ENCODE measurements at regions not wholly inside any gene's neighbourhood (a gene's known extent, or its start where the extent isn't known, plus 50 kb on each side); places are given as distances from the start of the nearest gene placed in this dataset.

DNA sequence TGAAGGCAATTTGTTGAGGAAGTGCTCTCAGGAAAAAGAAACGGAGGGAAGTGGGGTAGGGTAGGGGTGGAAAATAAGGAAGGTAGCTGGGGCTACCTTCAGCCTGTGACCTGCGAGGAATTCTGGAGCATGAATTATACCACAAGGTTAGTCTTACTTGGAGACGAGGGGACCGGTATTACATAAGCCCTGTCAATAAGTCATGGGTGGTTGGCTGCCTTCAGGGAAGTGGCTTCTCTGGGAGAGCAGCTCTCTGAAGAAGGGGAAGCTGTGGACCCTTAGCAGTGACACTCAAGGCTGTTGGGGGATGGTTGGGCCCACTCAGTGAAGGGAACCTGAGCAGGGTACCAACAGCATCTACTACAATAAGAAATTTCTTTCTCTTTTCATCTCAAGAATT, 111.3 kb downstream of the TNFSF18 start:
- TF ChIP-seq CEBPB (IDR thresholded peaks at IDR 0.05; ENCODE audit: low read depth, low read length) (no peak), SMC3 (IDR thresholded peaks at IDR 0.05; ENCODE audit: low read depth, low read length) (no peak), CTCF (conservative IDR thresholded peaks at IDR 0.05; ENCODE audit: low read depth, low read length) (no peak), RCOR1 (IDR thresholded peaks at IDR 0.05; ENCODE audit: insufficient replicate concordance, low read length) (no peak), BHLHE40 (IDR thresholded peaks at IDR 0.05; ENCODE audit: low read depth, low read length) (no peak), POLR2A (IDR thresholded peaks at IDR 0.05; ENCODE audit: low read depth, low read length) (no peak), FOS (IDR thresholded peaks at IDR 0.05; ENCODE audit: low read depth, low read length) (no peak), CHD1 (IDR thresholded peaks at IDR 0.05; ENCODE audit: low read depth, low read length) (no peak), RAD21 (IDR thresholded peaks at IDR 0.05; ENCODE audit: low read length) (no peak), MXI1 (IDR thresholded peaks at IDR 0.05; ENCODE audit: borderline replicate concordance, low read depth, low read length) (no peak), MAFK (IDR thresholded peaks at IDR 0.05; ENCODE audit: low read depth, low read length) (no peak), RFX5 (IDR thresholded peaks at IDR 0.05; ENCODE audit: low read depth, low read length) (no peak), NFE2L2 (IDR thresholded peaks at IDR 0.05; ENCODE audit: low read depth, low read length) (no peak), USF2 (IDR thresholded peaks at IDR 0.05; ENCODE audit: low read depth, low read length) (no peak), MAZ (IDR thresholded peaks at IDR 0.05; ENCODE audit: borderline replicate concordance, low read depth, low read length) (no peak)
- TF ChIP-seq, protein P1, sequence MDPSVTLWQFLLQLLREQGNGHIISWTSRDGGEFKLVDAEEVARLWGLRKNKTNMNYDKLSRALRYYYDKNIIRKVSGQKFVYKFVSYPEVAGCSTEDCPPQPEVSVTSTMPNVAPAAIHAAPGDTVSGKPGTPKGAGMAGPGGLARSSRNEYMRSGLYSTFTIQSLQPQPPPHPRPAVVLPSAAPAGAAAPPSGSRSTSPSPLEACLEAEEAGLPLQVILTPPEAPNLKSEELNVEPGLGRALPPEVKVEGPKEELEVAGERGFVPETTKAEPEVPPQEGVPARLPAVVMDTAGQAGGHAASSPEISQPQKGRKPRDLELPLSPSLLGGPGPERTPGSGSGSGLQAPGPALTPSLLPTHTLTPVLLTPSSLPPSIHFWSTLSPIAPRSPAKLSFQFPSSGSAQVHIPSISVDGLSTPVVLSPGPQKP (IDR thresholded peaks at IDR 0.05; ENCODE audit: borderline replicate concordance, low read depth, low read length) = no peak
- H3K4me1 ChIP-seq (ENCODE audit: control insufficient read depth, insufficient read depth, low read length) = peaks cover 20% of the 10 kb centered on the region

More for the DNA sequence above, 111.3 kb downstream of the TNFSF18 start:
- peak overlapping the region; percentile 94 for H2BK5ac ChIP-seq (ENCODE audit: low read depth, low read length, poor library complexity, severe bottlenecking)
- H3K4me3 ChIP-seq (ENCODE audit: insufficient read depth, low read depth, low read length) = no peak overlapping the region
- peak overlapping the region; percentile 99 for H4K91ac ChIP-seq (ENCODE audit: insufficient read depth, low read depth, low read length)
- no peak for DNase-seq
- 100% methylated on average over 1 of the region's 4 CpGs; no CpG with 5 or more reads in 1 of the 2 experiments for WGBS, 2 experiments (ENCODE audit: extremely low coverage in 2 of 2, insufficient read length in 1 of 2)
- intact Hi-C loops (cut with micrococcal nuclease) = no loop called here
- peak overlapping the region; percentile 99 for H2BK120ac ChIP-seq (ENCODE audit: low read depth, low read length)
- H2AK9ac ChIP-seq (replicated peaks; ENCODE audit: low read depth, low read length, poor library complexity) = peak overlapping the region; percentile 79
- in situ Hi-C loops (cut with MboI; ENCODE audit: low sequenced_read_pairs) = no loop called here
- H4K5ac ChIP-seq (ENCODE audit: low read depth, low read length) = peak overlapping the region; percentile 98
- no peaks in the 10 kb centered on the region for H3K36me3 ChIP-seq (ENCODE audit: control insufficient read depth, insufficient read depth, low read length)
- H3K9me3 ChIP-seq (ENCODE audit: control insufficient read depth, insufficient read depth, low read length) = no peaks in the 10 kb centered on the region
- no TSS peak for BruUV-seq (replicated peaks)
- H3K4ac ChIP-seq (ENCODE audit: low read depth, low read length) = peak overlapping the region; percentile 97
- H3K23ac ChIP-seq (ENCODE audit: low read depth, low read length) = peak overlapping the region; percentile 79
- H2AK5ac ChIP-seq (ENCODE audit: low read depth, low read length) = peak overlapping the region; percentile 93
- H3K56ac ChIP-seq (ENCODE audit: extremely low read depth, insufficient read depth, low read length) = peak overlapping the region; percentile 69; the same call in 1 of the 2 replicates
- no peak for ATAC-seq (ENCODE audit: low read depth)
- H4K8ac ChIP-seq (ENCODE audit: low read depth in 2 of 2, low read length in 2 of 2) = peak overlapping the region; percentile 92 to 97
- no peak overlapping the region for H3K4me2 ChIP-seq (ENCODE audit: low read depth, low read length)
- H2BK20ac ChIP-seq (ENCODE audit: low read depth, low read length) = peak overlapping the region; percentile 98
- no peaks in the 10 kb centered on the region for H3K27me3 ChIP-seq (ENCODE audit: control insufficient read depth, insufficient read depth, low read length)
- POLR2A ChIA-PET (ENCODE audit: unreplicated experiment) = interaction anchor here (2.6 kb wide), 1 partner anchor 30 kb away, joined by 12 read pairs; no protein-coding TSS in a partner anchor
- H4K20me1 ChIP-seq (ENCODE audit: insufficient read depth, low read length) = no peaks in the 10 kb centered on the region
- peak overlapping the region; percentile 96 for H3K14ac ChIP-seq (replicated peaks; ENCODE audit: low read depth, low read length)
- dilution Hi-C loops (cut with HindIII; ENCODE audit: low sequenced_read_pairs, unreplicated experiment) = no loop called here
- peak overlapping the region; percentile 89 for H3K18ac ChIP-seq (ENCODE audit: low read depth, low read length)
- peak overlapping the region; percentile 85; the same call in 2 of the 3 replicates for H2BK15ac ChIP-seq (ENCODE audit: low read depth, low read length)
- CTCF ChIA-PET = interaction anchor here (0.8 to 1.2 kb wide), 2 partner anchors 11 to 265 kb away, joined by 3 to 4 read pairs; no protein-coding TSS in a partner anchor
- H3K9ac ChIP-seq (ENCODE audit: low read depth, low read length) = peak overlapping the region; percentile 6; the same call in 1 of the 2 replicates
- peaks cover 0 to 25% of the 10 kb centered on the region in 2 experiments; a peak in 2 of 4 replicates for H3K79me1 ChIP-seq (ENCODE audit: low read depth in 1 of 2, low read length in 2 of 2)
- peak overlapping the region; percentile 57 for H2AFZ ChIP-seq (replicated peaks; ENCODE audit: low read length, poor library complexity)
- H3K27ac ChIP-seq (ENCODE audit: insufficient read depth, low read length) = peak overlapping the region; percentile 76
- H3K9me1 ChIP-seq (ENCODE audit: insufficient read depth, low read length) = peaks cover 15% of the 10 kb centered on the region

All from IMR-90 (cell line).